ENCODE measurements at regions not wholly inside any gene's neighbourhood (a gene's known extent, or its start where the extent isn't known, plus 50 kb on each side); places are given as distances from the start of the nearest gene placed in this dataset.

DNA sequence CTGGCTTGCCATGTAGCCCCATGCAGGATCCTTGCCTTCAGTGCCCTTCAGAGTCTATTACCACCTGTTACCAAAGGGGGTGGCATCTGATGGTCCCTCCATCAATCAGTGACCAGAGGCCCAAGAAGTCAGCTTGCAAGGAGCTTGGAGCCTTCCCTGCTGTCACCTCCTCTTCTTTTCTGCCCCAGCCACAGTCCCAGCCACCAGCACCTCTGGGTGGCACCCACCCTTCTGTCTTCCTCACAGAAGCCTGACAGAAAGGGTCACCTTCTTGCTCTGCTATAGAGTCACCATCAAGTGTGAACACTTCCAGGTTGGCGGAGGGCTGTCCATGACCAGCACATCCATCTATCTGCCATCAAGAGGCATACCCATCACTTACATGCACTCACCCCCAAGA lies 203.2 kb downstream of the SALL1 start:
- H3K36me3 Mint-ChIP-seq (ENCODE audit: low read depth), result no peaks in the 10 kb centered on the region
- TF ChIP-seq, protein P1, sequence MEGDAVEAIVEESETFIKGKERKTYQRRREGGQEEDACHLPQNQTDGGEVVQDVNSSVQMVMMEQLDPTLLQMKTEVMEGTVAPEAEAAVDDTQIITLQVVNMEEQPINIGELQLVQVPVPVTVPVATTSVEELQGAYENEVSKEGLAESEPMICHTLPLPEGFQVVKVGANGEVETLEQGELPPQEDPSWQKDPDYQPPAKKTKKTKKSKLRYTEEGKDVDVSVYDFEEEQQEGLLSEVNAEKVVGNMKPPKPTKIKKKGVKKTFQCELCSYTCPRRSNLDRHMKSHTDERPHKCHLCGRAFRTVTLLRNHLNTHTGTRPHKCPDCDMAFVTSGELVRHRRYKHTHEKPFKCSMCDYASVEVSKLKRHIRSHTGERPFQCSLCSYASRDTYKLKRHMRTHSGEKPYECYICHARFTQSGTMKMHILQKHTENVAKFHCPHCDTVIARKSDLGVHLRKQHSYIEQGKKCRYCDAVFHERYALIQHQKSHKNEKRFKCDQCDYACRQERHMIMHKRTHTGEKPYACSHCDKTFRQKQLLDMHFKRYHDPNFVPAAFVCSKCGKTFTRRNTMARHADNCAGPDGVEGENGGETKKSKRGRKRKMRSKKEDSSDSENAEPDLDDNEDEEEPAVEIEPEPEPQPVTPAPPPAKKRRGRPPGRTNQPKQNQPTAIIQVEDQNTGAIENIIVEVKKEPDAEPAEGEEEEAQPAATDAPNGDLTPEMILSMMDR (conservative IDR thresholded peaks at IDR 0.05), result no peak
- H3K27ac Mint-ChIP-seq (ENCODE audit: unreplicated experiment), result no peak overlapping the region
- no peaks in the 10 kb centered on the region for H3K9me3 Mint-ChIP-seq
- H3K27me3 Mint-ChIP-seq (ENCODE audit: low read depth), result no peaks in the 10 kb centered on the region
- H3K4me3 Mint-ChIP-seq, result no peak overlapping the region
- no peaks in the 10 kb centered on the region for H3K4me1 Mint-ChIP-seq
- no peak for DNase-seq (ENCODE audit: low read depth, low spot score)

DNA sequence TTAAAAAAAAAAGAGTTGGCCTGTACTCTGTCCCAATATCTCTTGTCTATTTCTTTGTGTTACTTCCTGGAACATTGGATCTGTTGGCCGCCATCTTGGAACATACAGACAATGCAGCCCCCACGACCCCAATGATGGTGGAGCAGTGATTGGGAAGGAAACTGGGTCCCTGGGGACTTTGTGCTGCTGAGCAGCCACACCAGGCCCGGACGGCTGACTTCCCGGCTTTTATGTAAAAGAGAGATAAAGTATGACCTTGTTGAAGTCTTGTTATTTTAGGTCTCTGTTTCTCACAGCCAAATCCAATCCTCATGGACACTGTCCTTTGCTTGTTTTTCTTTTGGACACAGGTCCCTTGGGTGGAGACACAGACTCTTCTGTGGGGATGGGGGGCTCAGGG lies 204.5 kb downstream of the SALL1 start:
- Mint-ChIP-seq H3K9me3 (no peaks in the 10 kb centered on the region), H3K36me3 (ENCODE audit: low read depth) (no peaks in the 10 kb centered on the region), H3K4me3 (no peak overlapping the region), H3K27ac (ENCODE audit: unreplicated experiment) (no peak overlapping the region), H3K4me1 (no peaks in the 10 kb centered on the region), H3K27me3 (ENCODE audit: low read depth) (no peaks in the 10 kb centered on the region)
- TF ChIP-seq, protein P1 (conservative IDR thresholded peaks at IDR 0.05), result no peak
- no peak for DNase-seq (ENCODE audit: low read depth, low spot score)

DNA sequence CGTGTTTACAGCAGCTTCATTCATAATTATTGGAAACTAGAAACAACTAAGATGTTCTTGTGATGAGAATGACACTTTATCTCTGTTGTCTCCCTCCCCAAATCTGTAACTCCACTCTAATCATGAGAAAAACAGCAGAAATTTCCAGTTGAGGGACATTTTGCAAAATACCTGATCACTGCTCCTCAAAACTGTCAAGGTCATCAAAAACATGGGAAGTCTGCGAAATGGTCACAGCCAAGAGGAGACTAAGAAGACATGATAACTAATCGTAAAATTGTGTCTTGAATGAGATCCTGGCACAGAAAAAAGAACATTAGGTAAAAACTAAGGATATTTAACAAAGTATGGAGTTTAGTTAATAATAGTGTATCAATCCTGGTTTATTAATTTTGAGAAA lies 204.2 kb downstream of the CYLD start:
- H3K27me3 Mint-ChIP-seq (ENCODE audit: low read depth), result no peaks in the 10 kb centered on the region
- H3K4me3 Mint-ChIP-seq, result no peak overlapping the region

DNA sequence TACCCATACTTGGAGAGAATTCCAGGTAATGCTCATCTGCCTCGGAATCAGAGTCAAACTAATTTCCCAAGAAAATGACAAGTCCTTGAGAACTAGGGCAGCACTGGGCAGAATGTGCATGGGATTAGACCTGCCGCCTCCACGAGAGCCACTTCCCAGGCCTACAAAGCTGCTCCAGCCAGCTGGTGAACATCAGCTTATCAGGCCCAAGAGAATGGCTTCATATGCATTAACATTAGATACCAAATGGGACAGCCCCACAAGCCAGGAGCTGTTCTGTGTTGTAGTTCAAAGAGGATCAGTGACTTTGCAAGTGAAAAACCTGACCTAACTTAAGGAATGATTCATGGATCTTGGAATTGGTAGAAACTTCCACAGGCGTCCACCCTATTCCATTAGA lies 203.3 kb downstream of the CYLD start:
- H3K27ac Mint-ChIP-seq (ENCODE audit: unreplicated experiment), result no peak overlapping the region
- H3K27me3 Mint-ChIP-seq (ENCODE audit: low read depth), result no peaks in the 10 kb centered on the region
- no peak overlapping the region for H3K4me3 Mint-ChIP-seq
- no peaks in the 10 kb centered on the region for H3K36me3 Mint-ChIP-seq (ENCODE audit: low read depth)
- no peaks in the 10 kb centered on the region for H3K4me1 Mint-ChIP-seq
- H3K9me3 Mint-ChIP-seq, result no peaks in the 10 kb centered on the region
- no peak for DNase-seq (ENCODE audit: low read depth, low spot score)
- TF ChIP-seq, protein P1 (conservative IDR thresholded peaks at IDR 0.05), result no peak

More for the DNA sequence above, 204.2 kb downstream of the CYLD start:
- Mint-ChIP-seq H3K9me3 (no peaks in the 10 kb centered on the region), H3K27ac (ENCODE audit: unreplicated experiment) (no peak overlapping the region), H3K36me3 (ENCODE audit: low read depth) (no peaks in the 10 kb centered on the region), H3K4me1 (no peaks in the 10 kb centered on the region)
- no peak for DNase-seq (ENCODE audit: low read depth, low spot score)
- TF ChIP-seq, protein P1 (conservative IDR thresholded peaks at IDR 0.05), result no peak

GRCh38 chr16:50944436-50944835 lies 202.6 kb downstream of the CYLD start:
- Mint-ChIP-seq H3K4me3 (no peak overlapping the region), H3K4me1 (no peaks in the 10 kb centered on the region), H3K36me3 (ENCODE audit: low read depth) (no peaks in the 10 kb centered on the region), H3K27me3 (ENCODE audit: low read depth) (no peaks in the 10 kb centered on the region), H3K27ac (ENCODE audit: unreplicated experiment) (peak overlapping the region; percentile 23), H3K9me3 (no peaks in the 10 kb centered on the region)
- TF ChIP-seq, protein P1 (conservative IDR thresholded peaks at IDR 0.05), result no peak
- DNase-seq (ENCODE audit: low read depth, low spot score), result no peak

GRCh38 chr16:50944033-50944432 lies 202.1 kb downstream of the CYLD start:
- Mint-ChIP-seq H3K36me3 (ENCODE audit: low read depth) (no peaks in the 10 kb centered on the region), H3K27me3 (ENCODE audit: low read depth) (no peaks in the 10 kb centered on the region), H3K4me1 (no peaks in the 10 kb centered on the region), H3K9me3 (no peaks in the 10 kb centered on the region), H3K4me3 (no peak overlapping the region), H3K27ac (ENCODE audit: unreplicated experiment) (no peak overlapping the region)
- DNase-seq (ENCODE audit: low read depth, low spot score), result no peak
- TF ChIP-seq, protein P1 (conservative IDR thresholded peaks at IDR 0.05), result no peak

Data from neural crest cell (in vitro differentiated cells).